GM18517 (cell line): ENCODE measurements at regions not wholly inside any gene's neighbourhood (a gene's known extent, or its start where the extent isn't known, plus 50 kb on each side); places are given as distances from the start of the nearest gene placed in this dataset.
"Not testable (repeated sequence)": the region's sequence is repeated elsewhere in the genome, so short reads cannot be mapped to it uniquely, and the experiment has no call there.

ENCODE experiments used
- ATAC-seq: cut with Tn5 transposase; IDR thresholded peaks from one replicate; pipeline ENCODE4 v1.9.1; 2021; ENCODE audit warnings: mild to moderate bottlenecking, moderate library complexity; ENCODE audit not compliant: unreplicated experiment

GRCh38 chr16:86949116-86949515 lies 368.1 kb downstream of the C16orf95 start:
- no peak for ATAC-seq

- ATAC-seq: no peak
Measured at GRCh38 chr16:86949630-86950029, 367.6 kb downstream of the C16orf95 start.

- no peak for ATAC-seq
Measured at GRCh38 chr16:86951041-86951822, 366.0 kb downstream of the C16orf95 start.

GRCh38 chr16:86951831-86952598 lies 365.2 kb downstream of the C16orf95 start:
- no peak for ATAC-seq

GRCh38 chr16:86952769-86953168 lies 364.4 kb downstream of the C16orf95 start:
- no peak for ATAC-seq

GRCh38 chr16:86953631-86954391 lies 363.4 kb downstream of the C16orf95 start:
- ATAC-seq: no peak

GRCh38 chr16:86955136-86955855 lies 361.9 kb downstream of the C16orf95 start:
- no peak for ATAC-seq

GRCh38 chr16:86956437-86956836 lies 360.8 kb downstream of the C16orf95 start:
- ATAC-seq: no peak

GRCh38 chr16:86957662-86958198 lies 359.5 kb downstream of the C16orf95 start:
- ATAC-seq: not testable (repeated sequence)

- no peak for ATAC-seq
Measured at GRCh38 chr16:86958423-86958822, 358.8 kb downstream of the C16orf95 start.

- no peak for ATAC-seq
Measured at GRCh38 chr16:86959091-86959651, 358.0 kb downstream of the C16orf95 start.

GRCh38 chr16:86959729-86960128 lies 357.5 kb downstream of the C16orf95 start:
- no peak for ATAC-seq

GRCh38 chr16:86960266-86960665 lies 356.9 kb downstream of the C16orf95 start:
- no peak for ATAC-seq

GRCh38 chr16:86961171-86961601 lies 356.0 kb downstream of the C16orf95 start:
- ATAC-seq: no peak

GRCh38 chr16:86962259-86962658 lies 354.9 kb downstream of the C16orf95 start:
- no peak for ATAC-seq

- no peak for ATAC-seq
Measured at GRCh38 chr16:86962913-86963312, 354.3 kb downstream of the C16orf95 start.

- ATAC-seq: no peak
Measured at GRCh38 chr16:86963600-86964575, 353.3 kb downstream of the C16orf95 start.

GRCh38 chr16:86964796-86965241 lies 352.4 kb downstream of the C16orf95 start:
- no peak for ATAC-seq

- ATAC-seq: no peak
Measured at GRCh38 chr16:86965331-86965730, 351.9 kb downstream of the C16orf95 start.
